Right atrium auricular region (tissue), 2 donors: ENCODE measurements at regions not wholly inside any gene's neighbourhood (a gene's known extent, or its start where the extent isn't known, plus 50 kb on each side); places are given as distances from the start of the nearest gene placed in this dataset.

ENCODE experiments used
- DNase-seq: peaks from one replicate; pipeline ENCODE4 v3.0.0-alpha.2; 2019; ENCODE audit warnings: low spot score
- H3K27ac ChIP-seq, 2 donors: fragments of 200-600 bp; sonication (generic); 1 replicate in 1 of 2; 2 replicates in 1 of 2; pipeline ENCODE4 v1.5.1; 2016 to 2019
- H3K27me3 ChIP-seq, 2 donors: fragments of 200-600 bp; sonication (generic); one replicate each; pipeline versions ENCODE4 v1.5.1 to v1.6.0; 2017 to 2019
- H3K36me3 ChIP-seq: fragments of 200-600 bp; sonication (generic); one replicate; pipeline ENCODE4 v1.5.1; 2016
- H3K4me1 ChIP-seq, 2 donors: fragments of 200-600 bp; sonication (generic); one replicate each; pipeline versions ENCODE4 v1.5.1 to v1.6.0; 2017 to 2019
- H3K4me3 ChIP-seq, 2 donors: fragments of 200-600 bp; sonication (generic); 1 replicate in 1 of 2; 2 replicates in 1 of 2; pipeline ENCODE4 v1.5.1; 2017 to 2019; ENCODE audit warnings: mild to moderate bottlenecking in 1 of 2, moderate library complexity in 1 of 2
- H3K9me3 ChIP-seq, 2 donors: fragments of 200-600 bp; sonication (generic); one replicate each; pipeline ENCODE4 v1.5.1; 2019
- TF ChIP-seq, protein P1 (sequence below), 2 donors: fragments of 200-600 bp; sonication (generic); IDR thresholded peaks; one replicate each; pipeline ENCODE4 v1.5.1; 2019; ENCODE audit warnings: antibody characterized with exemption in 2 of 2

DNA sequence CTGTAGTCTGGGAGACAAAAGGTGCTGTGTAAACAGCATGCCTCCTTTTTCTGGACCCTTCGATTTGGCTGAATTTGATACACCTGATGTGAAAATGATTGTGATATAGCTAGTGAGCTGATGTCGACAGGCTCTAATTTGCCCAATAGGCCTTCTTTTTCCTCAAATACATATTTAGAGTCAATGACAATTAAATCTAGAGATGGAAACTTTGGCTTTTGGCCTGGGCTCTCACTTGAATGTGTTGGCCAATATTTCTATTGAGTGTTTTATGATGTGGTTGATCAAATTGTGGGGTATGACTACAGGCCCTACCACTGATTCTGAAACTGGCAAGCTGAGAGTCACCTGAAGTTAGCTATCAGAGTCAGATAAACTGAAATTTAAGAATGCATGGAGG, 151.8 kb upstream of the MEOX2 start:
- H3K27ac ChIP-seq, result peak overlapping the region in 1 of 2 donors; percentile 88

DNA sequence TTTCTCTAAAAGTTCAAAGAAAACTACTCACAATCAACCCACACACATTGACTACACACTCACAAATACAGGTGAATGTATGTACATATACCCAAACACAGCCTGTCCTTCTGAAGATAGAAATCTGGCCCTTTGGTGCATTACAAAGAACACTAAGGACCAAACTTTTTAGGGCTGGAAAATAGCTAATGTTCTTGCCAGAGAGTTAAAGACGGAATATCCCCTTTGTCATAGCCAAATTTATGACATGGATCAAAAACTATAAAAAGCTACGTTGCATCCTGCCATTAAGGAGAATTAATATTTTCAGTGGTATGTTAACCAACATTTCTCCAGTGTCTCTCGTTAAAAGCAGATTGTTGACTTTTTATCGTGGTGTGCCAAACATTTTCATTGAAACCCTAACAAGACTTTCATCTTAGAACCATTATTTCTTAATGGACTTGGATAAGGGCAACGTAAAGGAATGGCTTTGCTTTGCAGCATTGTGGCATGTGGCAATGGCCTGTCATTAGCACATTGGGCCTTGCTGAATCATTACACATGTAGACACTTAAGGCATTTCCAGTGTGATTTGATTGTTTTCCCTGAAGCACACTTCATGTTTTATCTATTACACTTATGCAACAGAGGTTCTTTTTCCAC, 150.9 kb upstream of the MEOX2 start:
- H3K4me1 ChIP-seq, result peaks cover 0 to 27% of the 10 kb centered on the region in 2 donors
- no peaks in the 10 kb centered on the region for H3K36me3 ChIP-seq
- no peak overlapping the region for H3K4me3 ChIP-seq
- peak overlapping the region in 1 of 2 donors; percentile 22 for H3K27ac ChIP-seq
- H3K27me3 ChIP-seq, result no peaks in the 10 kb centered on the region
- TF ChIP-seq, protein P1, sequence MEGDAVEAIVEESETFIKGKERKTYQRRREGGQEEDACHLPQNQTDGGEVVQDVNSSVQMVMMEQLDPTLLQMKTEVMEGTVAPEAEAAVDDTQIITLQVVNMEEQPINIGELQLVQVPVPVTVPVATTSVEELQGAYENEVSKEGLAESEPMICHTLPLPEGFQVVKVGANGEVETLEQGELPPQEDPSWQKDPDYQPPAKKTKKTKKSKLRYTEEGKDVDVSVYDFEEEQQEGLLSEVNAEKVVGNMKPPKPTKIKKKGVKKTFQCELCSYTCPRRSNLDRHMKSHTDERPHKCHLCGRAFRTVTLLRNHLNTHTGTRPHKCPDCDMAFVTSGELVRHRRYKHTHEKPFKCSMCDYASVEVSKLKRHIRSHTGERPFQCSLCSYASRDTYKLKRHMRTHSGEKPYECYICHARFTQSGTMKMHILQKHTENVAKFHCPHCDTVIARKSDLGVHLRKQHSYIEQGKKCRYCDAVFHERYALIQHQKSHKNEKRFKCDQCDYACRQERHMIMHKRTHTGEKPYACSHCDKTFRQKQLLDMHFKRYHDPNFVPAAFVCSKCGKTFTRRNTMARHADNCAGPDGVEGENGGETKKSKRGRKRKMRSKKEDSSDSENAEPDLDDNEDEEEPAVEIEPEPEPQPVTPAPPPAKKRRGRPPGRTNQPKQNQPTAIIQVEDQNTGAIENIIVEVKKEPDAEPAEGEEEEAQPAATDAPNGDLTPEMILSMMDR (IDR thresholded peaks at IDR 0.05), result no peak
- no peak for DNase-seq
- no peaks in the 10 kb centered on the region for H3K9me3 ChIP-seq

More for the DNA sequence above, 151.8 kb upstream of the MEOX2 start:
- Histone ChIP-seq H3K4me3 (no peak overlapping the region), H3K36me3 (no peaks in the 10 kb centered on the region), H3K9me3 (no peaks in the 10 kb centered on the region), H3K27me3 (no peaks in the 10 kb centered on the region), H3K4me1 (peaks cover 0 to 20% of the 10 kb centered on the region in 2 donors)
- TF ChIP-seq, protein P1 (IDR thresholded peaks at IDR 0.05), result no peak
- no peak for DNase-seq

DNA sequence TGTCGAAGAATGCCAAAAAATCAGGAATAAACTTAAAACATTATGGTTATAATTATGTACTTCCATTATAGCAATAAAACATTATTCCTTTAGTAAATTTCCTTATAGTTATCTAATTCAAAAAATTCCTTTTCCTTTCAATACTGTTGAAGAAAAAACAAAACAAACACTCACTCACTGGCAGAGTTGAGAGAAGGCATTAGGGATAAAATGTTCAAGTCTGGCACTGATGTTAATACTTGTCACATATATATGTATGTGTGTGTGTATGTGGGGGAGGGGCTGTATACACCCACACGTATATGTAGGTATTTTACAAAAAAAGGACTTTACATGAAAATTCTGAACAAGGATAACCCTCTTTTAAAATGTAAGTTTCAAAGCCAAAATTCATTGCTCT, 150.2 kb upstream of the MEOX2 start:
- Histone ChIP-seq H3K27ac (no peak overlapping the region), H3K4me3 (no peak overlapping the region), H3K4me1 (peaks cover 0 to 27% of the 10 kb centered on the region in 2 donors)

DNA sequence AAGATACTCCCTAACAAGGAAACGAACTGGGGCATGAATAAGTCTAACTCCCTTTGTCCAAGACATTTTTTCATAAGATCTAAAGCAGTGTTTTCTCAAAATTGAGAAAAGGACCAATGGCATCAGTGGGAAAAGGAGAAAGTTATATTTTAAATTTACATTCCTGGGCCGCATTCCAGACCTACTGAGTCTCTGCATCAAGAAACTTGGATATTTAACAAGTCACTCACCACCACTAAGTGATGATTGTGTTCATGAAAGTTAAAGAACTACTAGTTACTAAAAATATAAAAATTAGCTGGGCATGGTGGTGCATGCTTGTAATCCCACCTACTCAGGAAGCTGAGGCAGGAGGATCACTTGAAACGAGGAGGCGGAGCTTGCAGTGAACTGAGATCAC, 149.6 kb upstream of the MEOX2 start:
- Histone ChIP-seq H3K9me3 (no peaks in the 10 kb centered on the region), H3K27me3 (no peaks in the 10 kb centered on the region), H3K27ac (no peak overlapping the region), H3K36me3 (no peaks in the 10 kb centered on the region), H3K4me1 (peaks cover 0 to 27% of the 10 kb centered on the region in 2 donors), H3K4me3 (no peak overlapping the region)
- TF ChIP-seq, protein P1 (IDR thresholded peaks at IDR 0.05), result no peak
- no peak for DNase-seq

More for the DNA sequence above, 150.2 kb upstream of the MEOX2 start:
- DNase-seq, result no peak
- TF ChIP-seq, protein P1 (IDR thresholded peaks at IDR 0.05), result no peak
- H3K36me3 ChIP-seq, result no peaks in the 10 kb centered on the region
- H3K9me3 ChIP-seq, result no peaks in the 10 kb centered on the region
- no peaks in the 10 kb centered on the region for H3K27me3 ChIP-seq

DNA sequence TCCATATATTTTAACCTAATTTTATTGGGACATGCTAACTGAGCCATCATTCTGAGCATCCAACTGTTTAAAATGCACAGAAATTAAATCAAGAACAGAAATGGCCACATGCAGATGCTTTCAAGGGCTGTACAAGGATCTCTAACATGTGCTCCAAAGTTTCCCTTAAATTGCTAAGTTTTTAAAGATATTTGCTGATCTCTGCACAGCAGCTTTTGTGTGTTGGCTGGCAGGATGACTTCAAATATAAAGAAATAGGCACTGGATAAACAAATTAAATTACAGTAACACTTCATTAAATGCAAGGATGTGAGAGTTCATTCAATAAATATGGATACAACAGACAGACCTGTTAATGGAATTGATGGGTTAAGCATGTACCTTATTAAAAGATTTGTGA, 148.0 kb upstream of the MEOX2 start:
- DNase-seq, result no peak
- Histone ChIP-seq H3K4me3 (no peak overlapping the region), H3K9me3 (no peaks in the 10 kb centered on the region), H3K27me3 (no peaks in the 10 kb centered on the region), H3K4me1 (peaks cover 0 to 30% of the 10 kb centered on the region in 2 donors), H3K27ac (no peak overlapping the region), H3K36me3 (no peaks in the 10 kb centered on the region)
- TF ChIP-seq, protein P1 (IDR thresholded peaks at IDR 0.05), result no peak

DNA sequence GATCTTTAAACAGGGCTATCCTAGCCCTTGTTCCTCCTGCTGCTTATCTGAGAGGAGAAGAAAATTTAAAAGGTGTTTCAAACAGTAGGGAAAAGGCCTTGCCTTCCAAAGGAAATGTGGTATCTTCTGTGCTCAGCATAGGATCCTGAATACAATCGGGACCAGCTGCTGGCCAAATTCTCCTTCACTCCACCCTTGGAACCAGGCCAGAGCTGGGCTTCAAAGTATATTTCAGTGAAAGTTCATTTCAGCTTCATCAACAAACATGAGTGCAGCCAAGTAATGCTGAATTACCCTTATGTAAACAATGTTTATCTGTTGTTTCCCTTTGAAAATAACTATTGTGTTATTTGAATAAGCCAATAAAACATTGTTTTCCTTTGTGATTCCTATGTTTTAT, 146.5 kb upstream of the MEOX2 start:
- H3K4me3 ChIP-seq, result no peak overlapping the region
- TF ChIP-seq, protein P1 (IDR thresholded peaks at IDR 0.05), result no peak
- DNase-seq, result peak; percentile 65
- H3K36me3 ChIP-seq, result no peaks in the 10 kb centered on the region
- H3K4me1 ChIP-seq, result peaks cover 0 to 22% of the 10 kb centered on the region in 2 donors
- H3K9me3 ChIP-seq, result no peaks in the 10 kb centered on the region
- peak overlapping the region; percentile 13 to 40 for H3K27ac ChIP-seq
- no peaks in the 10 kb centered on the region for H3K27me3 ChIP-seq
